SKM-1 (cell line): ENCODE measurements at regions not wholly inside any gene's neighbourhood (a gene's known extent, or its start where the extent isn't known, plus 50 kb on each side); places are given as distances from the start of the nearest gene placed in this dataset.

Experiments
- DNase-seq: peaks from one replicate; lab custom pipeline; 2025; ENCODE audit not compliant: unreplicated experiment; lab: John Stamatoyannopoulos, UW

GRCh38 chr11:42161886-42162285, 702.4 kb upstream of the LRRC4C start:
- DNase-seq, result no peak

GRCh38 chr11:42169191-42169590, 709.7 kb upstream of the LRRC4C start:
- no peak for DNase-seq

DNA sequence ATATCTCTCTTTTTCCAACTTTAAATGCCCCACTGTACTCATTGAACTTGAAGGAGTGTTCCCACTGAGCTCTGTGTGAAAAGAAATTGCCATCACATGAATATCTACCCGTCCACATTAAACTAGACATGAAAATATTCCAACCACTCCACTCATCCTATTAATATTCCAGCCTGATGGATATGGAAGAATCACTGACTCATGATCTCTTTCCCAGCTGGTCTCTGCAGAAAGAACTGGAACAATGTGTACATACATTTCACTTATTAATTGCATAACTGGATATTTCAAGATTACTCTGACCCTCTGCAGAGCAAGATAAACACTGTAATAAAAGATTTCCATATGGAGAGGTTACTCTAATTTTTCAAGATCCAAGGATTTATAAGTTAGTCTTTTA, 711.1 kb upstream of the LRRC4C start:
- DNase-seq, result no peak

DNA sequence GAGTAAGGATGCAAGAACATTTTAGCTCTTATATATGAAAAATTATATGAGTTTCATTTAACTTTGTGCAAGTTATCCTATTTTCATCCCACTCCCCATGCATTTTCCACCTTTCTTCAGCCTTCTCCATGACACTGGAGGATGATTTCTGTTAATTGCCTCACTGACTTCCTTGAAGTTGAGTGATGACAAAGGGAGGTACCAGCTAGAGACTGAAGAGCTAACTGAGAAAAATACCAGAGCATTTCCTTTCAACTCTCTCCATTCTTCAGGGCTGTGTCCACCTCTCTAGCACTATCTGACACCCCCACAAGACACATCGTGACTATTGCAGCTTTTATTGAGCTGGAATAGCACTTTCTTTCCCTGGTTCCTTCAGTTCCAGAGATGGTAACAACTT, 711.6 kb upstream of the LRRC4C start:
- no peak for DNase-seq

- DNase-seq, result no peak
These were observed 713.0 kb upstream of the LRRC4C start for GRCh38 chr11:42172441-42172840.

DNA sequence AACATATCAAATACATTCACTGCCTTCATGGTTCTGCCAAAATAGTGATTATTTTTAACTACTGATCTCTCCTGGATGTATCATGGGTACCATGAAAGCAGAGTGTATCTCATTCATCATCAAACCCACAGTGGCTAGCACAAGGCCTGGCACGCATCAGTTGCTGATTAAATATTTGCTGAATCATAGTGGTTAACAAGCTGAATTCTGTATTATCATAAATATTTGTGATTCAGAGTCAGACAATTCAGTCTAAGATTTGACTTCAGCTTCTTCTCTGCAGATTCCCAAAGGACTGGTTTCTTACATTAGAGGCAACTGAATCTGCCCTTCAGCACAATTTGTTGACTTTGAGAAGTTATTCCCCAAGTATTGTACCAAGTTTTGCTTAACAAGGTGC, 715.8 kb upstream of the LRRC4C start:
- DNase-seq, result no peak

DNA sequence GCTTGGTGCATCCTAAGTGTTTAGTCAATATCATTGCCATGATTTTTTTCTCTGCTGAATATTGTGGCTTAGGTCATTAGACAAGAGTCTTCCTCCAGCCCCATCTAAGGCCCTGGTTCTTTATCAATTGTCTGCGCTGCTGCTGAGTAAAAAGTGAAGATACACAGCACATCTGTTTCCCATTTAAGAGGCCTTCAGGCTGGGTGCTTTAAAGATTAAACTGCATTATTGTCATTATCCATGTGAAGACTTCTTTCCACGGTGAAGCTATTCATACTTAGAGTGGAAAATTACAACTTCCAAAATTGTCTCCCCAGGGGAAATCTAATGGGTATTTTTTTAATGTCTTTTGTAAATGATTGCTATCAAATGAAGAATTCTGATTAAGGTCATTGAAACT, 719.8 kb upstream of the LRRC4C start:
- no peak for DNase-seq

DNA sequence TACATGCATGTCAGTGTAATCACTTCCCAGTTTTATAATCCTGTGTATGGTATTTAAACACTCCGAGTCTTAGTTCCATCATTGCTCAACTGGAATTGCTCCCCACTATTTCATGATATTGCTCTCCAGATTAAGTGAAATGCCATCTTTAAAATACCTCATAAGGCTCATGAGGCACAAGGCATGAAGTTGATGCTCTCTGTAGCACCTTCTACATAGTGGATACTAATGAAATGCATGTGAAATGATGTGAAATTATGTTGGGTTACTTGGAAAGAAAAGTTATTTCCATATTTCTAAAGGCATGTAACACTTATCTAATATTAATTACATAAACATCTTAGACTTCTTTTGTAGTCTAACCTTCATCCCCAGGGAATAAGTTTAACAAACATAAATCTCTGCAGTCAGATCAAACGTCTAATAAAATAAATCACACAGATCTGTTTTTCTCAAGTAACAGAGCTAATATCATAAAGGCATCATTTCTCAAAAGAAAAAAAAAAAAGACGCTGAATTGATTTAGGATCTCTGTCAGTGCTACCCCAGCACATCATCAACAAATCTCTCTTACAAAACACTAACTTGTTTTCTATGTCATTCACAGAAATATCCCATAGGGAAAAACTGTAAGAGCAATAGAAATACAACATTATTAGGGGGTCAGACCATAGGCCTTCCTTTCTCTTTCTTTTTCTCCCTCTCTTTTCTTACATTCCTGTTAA, 736.0 kb upstream of the LRRC4C start:
- DNase-seq, result no peak

DNA sequence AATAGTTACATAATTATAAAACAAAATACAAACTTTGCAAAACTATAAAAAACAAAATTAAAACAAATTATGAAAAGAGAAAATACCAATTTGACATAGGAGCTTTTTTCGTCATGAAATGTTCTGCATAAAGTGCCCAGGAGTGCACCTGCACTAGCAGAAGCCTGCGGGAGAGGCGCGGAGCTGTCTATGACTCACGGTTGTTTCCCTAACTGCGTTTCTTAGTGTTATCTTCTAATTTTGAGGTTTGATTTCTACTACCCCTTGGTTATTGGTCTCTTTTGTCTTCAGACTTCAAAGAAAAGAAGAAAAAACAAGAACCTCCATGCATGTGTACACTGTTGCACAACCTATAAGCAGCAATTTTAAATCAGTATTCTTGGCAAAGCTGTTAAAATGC, 740.9 kb upstream of the LRRC4C start:
- DNase-seq, result no peak

DNA sequence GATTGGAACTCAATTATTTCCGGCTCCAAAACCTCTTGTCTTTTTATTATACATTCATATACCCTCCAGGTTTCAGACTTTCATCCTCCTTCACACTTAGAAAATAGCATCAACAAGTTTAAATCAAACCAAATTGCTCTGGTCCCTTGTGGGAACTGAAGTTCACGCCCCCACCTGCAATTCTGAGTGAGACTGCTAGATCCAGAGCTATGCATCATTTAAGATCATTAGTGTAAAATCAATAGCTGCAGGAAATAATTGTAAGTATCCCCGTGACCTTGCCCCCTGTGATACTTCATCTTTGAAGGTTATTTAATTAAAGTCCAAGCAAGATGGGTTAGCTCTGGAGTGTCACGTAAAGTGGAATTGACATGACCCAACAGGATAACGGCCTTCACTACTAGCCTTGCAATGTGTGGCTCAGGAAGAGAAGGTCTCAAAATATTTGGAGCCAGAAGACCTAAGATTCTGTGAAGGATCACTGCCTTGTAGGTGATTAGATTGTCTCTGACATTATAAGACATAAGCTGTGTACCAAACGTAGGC, 742.2 kb upstream of the LRRC4C start:
- DNase-seq, result no peak

GRCh38 chr11:42205518-42205917, 746.1 kb upstream of the LRRC4C start:
- no peak for DNase-seq

DNA sequence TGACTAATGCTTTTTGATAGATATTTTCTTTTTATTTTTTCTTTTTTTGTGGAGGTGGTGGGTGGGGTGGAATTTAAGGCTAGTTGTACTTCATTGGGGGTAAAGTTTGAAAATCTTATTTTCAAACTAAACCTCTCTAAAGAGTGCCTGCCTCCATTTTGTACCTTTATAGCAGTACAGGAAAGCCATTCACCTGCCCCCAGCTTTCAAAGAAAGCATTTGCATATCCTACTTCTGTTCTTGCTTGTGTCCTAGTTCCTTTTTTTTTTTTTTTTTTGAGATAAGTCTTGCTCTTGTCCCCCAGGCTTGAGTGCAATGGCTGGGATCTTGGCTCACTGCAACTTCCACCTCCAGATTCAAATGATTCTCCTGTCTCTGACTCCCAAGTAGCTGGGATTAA, 766.2 kb upstream of the LRRC4C start:
- DNase-seq, result no peak

GRCh38 chr11:42232673-42233072, 773.2 kb upstream of the LRRC4C start:
- DNase-seq, result no peak

GRCh38 chr11:42234451-42234951, 775.0 kb upstream of the LRRC4C start:
- DNase-seq, result no peak

DNA sequence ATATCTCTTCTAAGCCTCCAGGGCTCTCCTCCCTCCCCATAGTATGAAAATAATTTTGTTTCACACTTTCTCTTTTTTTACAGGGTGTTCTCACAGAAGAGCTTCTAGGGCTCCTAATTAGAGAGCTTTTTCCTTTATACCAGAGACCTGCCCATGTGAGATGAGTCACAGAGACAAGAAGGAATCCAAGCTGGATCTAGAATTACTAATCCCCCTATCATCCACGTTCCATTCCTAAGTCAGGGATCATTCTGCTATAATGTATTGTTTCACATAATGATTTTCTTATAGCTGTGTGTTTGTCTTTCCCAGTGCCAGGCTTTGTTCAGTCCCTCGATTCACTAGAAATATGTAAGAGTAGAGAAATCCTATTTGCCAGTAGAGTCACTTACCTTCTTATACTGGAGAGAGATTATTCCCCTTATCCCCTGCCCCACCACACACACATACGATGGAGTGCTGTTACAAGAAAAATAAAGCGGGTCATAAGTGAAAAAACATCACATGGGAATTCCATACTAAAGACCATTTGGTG, 778.3 kb upstream of the LRRC4C start:
- no peak for DNase-seq

DNA sequence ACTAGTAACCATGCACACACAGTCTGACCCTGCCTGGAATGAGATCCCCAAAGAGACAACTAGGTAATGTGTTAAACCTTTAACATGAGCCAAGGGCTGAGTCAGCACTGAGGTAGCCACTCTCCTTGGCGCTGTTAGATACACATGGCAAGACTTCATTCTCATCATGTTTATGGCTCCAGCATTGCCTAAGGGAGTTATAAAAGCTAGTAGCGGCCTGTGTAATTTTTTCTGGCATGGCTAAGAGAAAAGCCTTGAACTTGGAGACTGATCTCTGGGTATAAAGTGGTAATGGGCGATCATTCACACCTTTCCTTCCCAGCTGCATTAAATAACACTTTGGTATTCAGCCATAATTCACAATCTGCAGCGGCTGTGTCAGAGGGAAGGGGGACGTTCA, 779.7 kb upstream of the LRRC4C start:
- no peak for DNase-seq

- DNase-seq, result no peak
These were observed 783.9 kb upstream of the LRRC4C start for GRCh38 chr11:42243385-42243784.

- DNase-seq, result no peak
These were observed 784.9 kb upstream of the LRRC4C start for GRCh38 chr11:42244376-42244775.

GRCh38 chr11:42249401-42249800, 789.9 kb upstream of the LRRC4C start:
- no peak for DNase-seq

DNA sequence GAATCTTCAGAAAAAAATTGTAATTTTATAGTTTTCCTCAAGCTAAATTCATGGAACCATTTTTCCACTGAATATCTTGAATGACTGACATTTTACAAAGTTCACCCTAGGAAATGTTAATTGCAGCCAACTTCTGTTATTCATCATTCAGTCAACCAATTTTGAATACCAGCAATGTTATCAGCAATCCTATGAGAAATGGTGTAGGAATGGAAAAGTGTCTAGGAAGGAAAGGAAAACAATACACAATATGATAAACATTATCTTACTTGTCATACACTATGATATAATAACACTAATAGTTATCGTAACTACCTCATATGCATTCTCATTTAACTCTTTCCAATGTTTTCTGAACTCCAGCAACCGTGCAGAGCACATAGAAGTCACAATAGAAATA, 790.5 kb upstream of the LRRC4C start:
- no peak for DNase-seq

- no peak for DNase-seq
These were observed 792.5 kb upstream of the LRRC4C start for GRCh38 chr11:42251984-42252383.

DNA sequence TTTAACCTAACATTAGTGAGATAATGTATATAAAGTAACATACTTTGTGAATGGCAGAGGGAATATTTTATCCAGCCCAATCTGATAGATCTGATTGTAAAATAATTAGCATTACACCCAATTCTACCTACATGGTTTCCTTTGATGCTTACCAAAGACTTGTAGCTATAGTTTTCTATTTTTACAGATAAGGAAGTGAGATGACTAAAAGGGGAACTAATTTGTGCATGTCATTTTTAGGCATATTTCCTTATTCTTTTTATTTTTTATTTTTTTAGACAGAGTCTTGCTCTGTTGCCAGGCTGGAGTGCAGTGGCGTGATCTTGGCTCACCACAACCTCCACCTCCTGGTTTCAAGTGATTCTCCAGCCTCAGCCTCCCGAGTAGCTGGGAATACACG, 793.7 kb upstream of the LRRC4C start:
- peak; percentile 61 for DNase-seq

- no peak for DNase-seq
These were observed 796.5 kb upstream of the LRRC4C start for GRCh38 chr11:42255906-42256305.
